Right atrium auricular region (tissue), 2 donors: ENCODE measurements at regions not wholly inside any gene's neighbourhood (a gene's known extent, or its start where the extent isn't known, plus 50 kb on each side); places are given as distances from the start of the nearest gene placed in this dataset.
"Not testable (repeated sequence)": the region's sequence is repeated elsewhere in the genome, so short reads cannot be mapped to it uniquely, and the experiment has no call there.

Experiments
- DNase-seq: peaks from one replicate; pipeline ENCODE4 v3.0.0-alpha.2; 2019; ENCODE audit warnings: low spot score
- H3K27ac ChIP-seq, 2 donors: fragments of 200-600 bp; sonication (generic); 1 replicate in 1 of 2; 2 replicates in 1 of 2; pipeline ENCODE4 v1.5.1; 2016 to 2019
- H3K27me3 ChIP-seq, 2 donors: fragments of 200-600 bp; sonication (generic); one replicate each; pipeline versions ENCODE4 v1.5.1 to v1.6.0; 2017 to 2019
- H3K36me3 ChIP-seq: fragments of 200-600 bp; sonication (generic); one replicate; pipeline ENCODE4 v1.5.1; 2016
- H3K4me1 ChIP-seq, 2 donors: fragments of 200-600 bp; sonication (generic); one replicate each; pipeline versions ENCODE4 v1.5.1 to v1.6.0; 2017 to 2019
- H3K4me3 ChIP-seq, 2 donors: fragments of 200-600 bp; sonication (generic); 1 replicate in 1 of 2; 2 replicates in 1 of 2; pipeline ENCODE4 v1.5.1; 2017 to 2019; ENCODE audit warnings: mild to moderate bottlenecking in 1 of 2, moderate library complexity in 1 of 2
- H3K9me3 ChIP-seq, 2 donors: fragments of 200-600 bp; sonication (generic); one replicate each; pipeline ENCODE4 v1.5.1; 2019
- TF ChIP-seq, protein P1 (sequence below), 2 donors: fragments of 200-600 bp; sonication (generic); IDR thresholded peaks; one replicate each; pipeline ENCODE4 v1.5.1; 2019; ENCODE audit warnings: antibody characterized with exemption in 2 of 2

GRCh38 chr2:102891296-102891695, 129.5 kb downstream of the TMEM182 start:
- TF ChIP-seq, protein P1, sequence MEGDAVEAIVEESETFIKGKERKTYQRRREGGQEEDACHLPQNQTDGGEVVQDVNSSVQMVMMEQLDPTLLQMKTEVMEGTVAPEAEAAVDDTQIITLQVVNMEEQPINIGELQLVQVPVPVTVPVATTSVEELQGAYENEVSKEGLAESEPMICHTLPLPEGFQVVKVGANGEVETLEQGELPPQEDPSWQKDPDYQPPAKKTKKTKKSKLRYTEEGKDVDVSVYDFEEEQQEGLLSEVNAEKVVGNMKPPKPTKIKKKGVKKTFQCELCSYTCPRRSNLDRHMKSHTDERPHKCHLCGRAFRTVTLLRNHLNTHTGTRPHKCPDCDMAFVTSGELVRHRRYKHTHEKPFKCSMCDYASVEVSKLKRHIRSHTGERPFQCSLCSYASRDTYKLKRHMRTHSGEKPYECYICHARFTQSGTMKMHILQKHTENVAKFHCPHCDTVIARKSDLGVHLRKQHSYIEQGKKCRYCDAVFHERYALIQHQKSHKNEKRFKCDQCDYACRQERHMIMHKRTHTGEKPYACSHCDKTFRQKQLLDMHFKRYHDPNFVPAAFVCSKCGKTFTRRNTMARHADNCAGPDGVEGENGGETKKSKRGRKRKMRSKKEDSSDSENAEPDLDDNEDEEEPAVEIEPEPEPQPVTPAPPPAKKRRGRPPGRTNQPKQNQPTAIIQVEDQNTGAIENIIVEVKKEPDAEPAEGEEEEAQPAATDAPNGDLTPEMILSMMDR (IDR thresholded peaks at IDR 0.05): no peak
- Histone ChIP-seq H3K9me3 (no peaks in the 10 kb centered on the region), H3K4me1 (no peaks in the 10 kb centered on the region), H3K27ac (no peak overlapping the region), H3K36me3 (no peaks in the 10 kb centered on the region), H3K4me3 (no peak overlapping the region), H3K27me3 (no peaks in the 10 kb centered on the region)
- no peak for DNase-seq

DNA sequence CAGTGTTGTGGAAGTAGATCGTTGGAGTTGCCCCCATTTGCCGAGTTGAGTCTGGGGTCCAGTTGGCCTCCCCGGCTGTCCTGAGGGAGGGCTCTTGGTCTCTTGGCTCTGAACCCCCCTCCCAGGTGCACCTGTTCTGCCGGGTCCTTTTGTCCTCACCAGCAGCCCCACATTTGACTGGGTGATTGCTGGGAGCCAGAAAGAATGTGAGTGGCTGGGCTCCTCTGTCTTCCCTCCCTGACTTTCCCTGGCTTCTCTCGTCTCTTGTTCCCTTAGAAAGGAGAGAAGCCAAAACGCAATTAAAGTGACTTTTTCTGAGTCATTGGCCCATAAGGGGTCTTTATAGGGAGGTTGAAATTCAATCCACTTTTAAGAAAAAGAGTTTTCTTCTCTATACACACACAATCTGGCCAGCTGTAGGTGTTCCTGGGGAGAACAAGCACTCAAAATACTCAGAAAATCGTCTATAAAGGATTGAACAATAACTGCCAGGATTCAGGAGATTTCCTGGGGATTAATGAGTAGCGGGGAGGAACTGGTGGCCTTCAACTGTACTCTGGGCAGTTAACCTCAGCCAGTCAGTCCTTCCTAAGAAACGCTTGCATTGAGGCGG, 131.0 kb downstream of the TMEM182 start:
- DNase-seq: no peak
- TF ChIP-seq, protein P1 (IDR thresholded peaks at IDR 0.05): no peak

GRCh38 chr2:102893870-102894269, 132.0 kb downstream of the TMEM182 start:
- H3K36me3 ChIP-seq: no peaks in the 10 kb centered on the region
- TF ChIP-seq, protein P1 (IDR thresholded peaks at IDR 0.05): no peak
- DNase-seq: no peak

More for the DNA sequence above, 131.0 kb downstream of the TMEM182 start:
- H3K36me3 ChIP-seq: no peaks in the 10 kb centered on the region
- no peaks in the 10 kb centered on the region for H3K27me3 ChIP-seq
- no peak overlapping the region for H3K27ac ChIP-seq
- H3K4me1 ChIP-seq: no peaks in the 10 kb centered on the region
- no peak overlapping the region for H3K4me3 ChIP-seq
- no peaks in the 10 kb centered on the region for H3K9me3 ChIP-seq

DNA sequence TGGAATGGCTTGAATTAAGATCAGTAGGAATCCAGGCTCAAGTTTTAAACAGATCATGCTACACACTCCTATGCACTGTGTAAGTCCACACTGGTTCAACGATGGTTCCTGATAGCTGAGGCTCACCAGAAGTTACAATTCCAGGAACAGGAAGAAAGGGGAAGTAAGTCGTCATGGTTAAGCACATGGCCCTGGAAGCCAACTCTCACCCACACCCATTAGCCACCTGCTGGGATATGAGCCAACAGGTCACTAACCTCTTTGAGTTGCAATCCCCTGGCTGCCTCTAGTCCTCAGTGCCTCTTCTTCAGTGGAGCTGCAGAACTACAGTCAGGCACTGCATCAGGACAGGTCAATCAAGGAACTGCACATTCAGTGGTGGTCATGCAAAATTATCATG, 133.5 kb downstream of the TMEM182 start:
- H3K4me1 ChIP-seq: no peaks in the 10 kb centered on the region
- no peaks in the 10 kb centered on the region for H3K27me3 ChIP-seq
- TF ChIP-seq, protein P1 (IDR thresholded peaks at IDR 0.05): no peak
- no peak for DNase-seq
- no peak overlapping the region for H3K27ac ChIP-seq
- no peaks in the 10 kb centered on the region for H3K9me3 ChIP-seq
- no peaks in the 10 kb centered on the region for H3K36me3 ChIP-seq
- H3K4me3 ChIP-seq: no peak overlapping the region

More at GRCh38 chr2:102893870-102894269, 132.0 kb downstream of the TMEM182 start:
- Histone ChIP-seq H3K9me3 (no peaks in the 10 kb centered on the region), H3K4me1 (no peaks in the 10 kb centered on the region), H3K27ac (no peak overlapping the region), H3K27me3 (no peaks in the 10 kb centered on the region), H3K4me3 (no peak overlapping the region)

- not testable (repeated sequence) for H3K27me3 ChIP-seq, H3K4me3 ChIP-seq, H3K4me1 ChIP-seq, H3K27ac ChIP-seq, H3K36me3 ChIP-seq, H3K9me3 ChIP-seq, DNase-seq
These were observed 147.4 kb downstream of the TMEM182 start for GRCh38 chr2:102909240-102909639.

DNA sequence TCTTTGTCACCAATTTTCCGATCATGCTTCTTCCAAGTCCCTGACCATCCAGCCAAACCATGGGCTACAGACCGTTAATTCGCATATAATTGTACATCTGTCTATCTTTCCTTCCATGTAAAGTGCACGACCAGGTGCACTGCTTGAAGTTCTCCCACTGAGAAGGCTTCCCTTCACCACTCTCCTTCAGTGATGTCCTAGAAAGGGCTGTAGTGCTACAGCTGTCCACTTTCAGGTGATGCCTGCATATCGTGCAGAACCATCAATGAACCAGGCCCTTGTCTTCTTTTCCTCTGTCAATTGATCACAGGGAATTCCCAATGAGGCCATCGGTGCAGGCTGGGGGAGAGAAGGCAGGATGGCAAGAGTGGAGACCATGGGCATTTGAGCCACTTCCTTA, 148.9 kb downstream of the TMEM182 start:
- TF ChIP-seq, protein P1 (IDR thresholded peaks at IDR 0.05): no peak
- DNase-seq: no peak
- H3K27ac ChIP-seq: no peak overlapping the region
- no peaks in the 10 kb centered on the region for H3K4me1 ChIP-seq
- H3K4me3 ChIP-seq: no peak overlapping the region
- H3K27me3 ChIP-seq: no peaks in the 10 kb centered on the region
- H3K36me3 ChIP-seq: no peaks in the 10 kb centered on the region
- H3K9me3 ChIP-seq: no peaks in the 10 kb centered on the region
